Breast epithelium (tissue), 4 donors: ENCODE measurements at regions not wholly inside any gene's neighbourhood (a gene's known extent, or its start where the extent isn't known, plus 50 kb on each side); places are given as distances from the start of the nearest gene placed in this dataset.
"Not testable (repeated sequence)": the region's sequence is repeated elsewhere in the genome, so short reads cannot be mapped to it uniquely, and the experiment has no call there.

Source experiments
- DNase-seq, 2 donors: peaks; one replicate each; pipeline ENCODE4 v3.0.0-alpha.2; 2019; ENCODE audit warnings: low spot score in 2 of 2
- H3K27ac ChIP-seq, 2 donors: fragments of 200-600 bp; sonication (generic) in 1 of 2; one replicate each; pipeline ENCODE4 v1.5.1; 2016 to 2019; ENCODE audit warnings: mild to moderate bottlenecking in 1 of 2
- H3K27me3 ChIP-seq, 2 donors: fragments of 200-600 bp; sonication (generic) in 1 of 2; one replicate each; pipeline versions ENCODE4 v1.5.1 to v1.6.0; 2017 to 2019; ENCODE audit warnings: control low read depth in 1 of 2, mild to moderate bottlenecking in 1 of 2
- H3K36me3 ChIP-seq: fragments of 200-600 bp; one replicate; pipeline ENCODE4 v1.5.1; 2019
- H3K4me1 ChIP-seq, 2 donors: fragments of 200-600 bp; sonication (generic); one replicate each; pipeline ENCODE4 v1.5.1; 2016 to 2019; ENCODE audit warnings: control low read depth in 1 of 2
- H3K4me3 ChIP-seq, 3 donors: fragments of 200-600 bp; sonication (generic); 1 replicate in 2 of 3; 2 replicates in 1 of 3; pipeline ENCODE4 v1.5.1; 2016 to 2019; ENCODE audit warnings: mild to moderate bottlenecking in 3 of 3, moderate library complexity in 2 of 3
- H3K9me3 ChIP-seq, 2 donors: fragments of 200-600 bp; sonication (generic) in 1 of 2; one replicate each; pipeline ENCODE4 v1.5.1; 2016 to 2019; ENCODE audit warnings: control low read depth in 1 of 2
- CTCF ChIP-seq, 3 donors: fragments of 450-650 bp; IDR thresholded peaks; one replicate each; pipeline ENCODE4 v1.5.1; 2016 to 2017; ENCODE audit warnings: antibody characterized with exemption in 3 of 3, mild to moderate bottlenecking in 3 of 3, moderate library complexity in 3 of 3
- POLR2A ChIP-seq: fragments of 450-650 bp; IDR thresholded peaks from one replicate; pipeline ENCODE4 v1.6.1; 2016; ENCODE audit warnings: antibody characterized with exemption, mild to moderate bottlenecking, moderate library complexity
- POLR2AphosphoS5 ChIP-seq, 3 donors: sonication (generic); formaldehyde crosslinking; IDR thresholded peaks; one replicate each; pipeline ENCODE4 v1.6.1; 2017; ENCODE audit warnings: antibody characterized with exemption in 3 of 3
- intact Hi-C: fragments of 100-400 bp; cut with DNase I; formaldehyde crosslinking; loops from one replicate; pipeline ENCODE4 v1.15.1; 2023; ENCODE audit warnings: low total_unique reads

GRCh38 chr17:13415871-13416416 is 185.8 kb downstream of the HS3ST3A1 start:
- no peak for TF ChIP-seq CTCF (IDR thresholded peaks at IDR 0.05)
- no peak for TF ChIP-seq POLR2AphosphoS5 (IDR thresholded peaks at IDR 0.05)
- no peak for TF ChIP-seq POLR2A
- no peak for DNase-seq

GRCh38 chr17:13415200-13415599 is 186.5 kb downstream of the HS3ST3A1 start:
- DNase-seq, intact Hi-C loops, H3K36me3 ChIP-seq, H3K9me3 ChIP-seq, H3K4me1 ChIP-seq, H3K4me3 ChIP-seq, H3K27me3 ChIP-seq, H3K27ac ChIP-seq: not testable (repeated sequence)

More at GRCh38 chr17:13415871-13416416, 185.8 kb downstream of the HS3ST3A1 start:
- Histone ChIP-seq H3K27me3 (no peaks in the 10 kb centered on the region), H3K27ac (no peak overlapping the region), H3K36me3 (no peaks in the 10 kb centered on the region), H3K9me3 (no peaks in the 10 kb centered on the region), H3K4me3 (no peak overlapping the region), H3K4me1 (no peaks in the 10 kb centered on the region)
- intact Hi-C loops, result no loop called here

- Histone ChIP-seq H3K27ac (no peak overlapping the region), H3K4me3 (no peak overlapping the region), H3K27me3 (no peaks in the 10 kb centered on the region), H3K36me3 (no peaks in the 10 kb centered on the region), H3K4me1 (no peaks in the 10 kb centered on the region), H3K9me3 (no peaks in the 10 kb centered on the region)
- intact Hi-C loops, result no loop called here
- DNase-seq, result no peak
- TF ChIP-seq POLR2AphosphoS5 (IDR thresholded peaks at IDR 0.05), result no peak
- TF ChIP-seq POLR2A, result no peak
- no peak for TF ChIP-seq CTCF (IDR thresholded peaks at IDR 0.05)
These were observed 188.7 kb downstream of the HS3ST3A1 start for GRCh38 chr17:13413001-13413400.

- H3K27me3 ChIP-seq, result no peaks in the 10 kb centered on the region
- no peaks in the 10 kb centered on the region for H3K4me1 ChIP-seq
- TF ChIP-seq CTCF (IDR thresholded peaks at IDR 0.05), result no peak
- TF ChIP-seq POLR2A, result no peak
- TF ChIP-seq POLR2AphosphoS5 (IDR thresholded peaks at IDR 0.05), result no peak
- intact Hi-C loops, result no loop called here
- no peak overlapping the region for H3K4me3 ChIP-seq
- no peak for DNase-seq
- H3K9me3 ChIP-seq, result no peaks in the 10 kb centered on the region
- H3K27ac ChIP-seq, result no peak overlapping the region
- no peaks in the 10 kb centered on the region for H3K36me3 ChIP-seq
These were observed 190.9 kb downstream of the HS3ST3A1 start for GRCh38 chr17:13410874-13411273.

GRCh38 chr17:13410214-13410613 is 191.5 kb downstream of the HS3ST3A1 start:
- intact Hi-C loops, result no loop called here
- no peaks in the 10 kb centered on the region for H3K27me3 ChIP-seq
- H3K36me3 ChIP-seq, result no peaks in the 10 kb centered on the region
- DNase-seq, result no peak
- no peak for TF ChIP-seq POLR2A
- no peak for TF ChIP-seq CTCF (IDR thresholded peaks at IDR 0.05)
- no peaks in the 10 kb centered on the region for H3K9me3 ChIP-seq
- H3K4me3 ChIP-seq, result no peak overlapping the region
- no peaks in the 10 kb centered on the region for H3K4me1 ChIP-seq
- H3K27ac ChIP-seq, result no peak overlapping the region

GRCh38 chr17:13409455-13409854 is 192.3 kb downstream of the HS3ST3A1 start:
- Histone ChIP-seq H3K27me3 (no peaks in the 10 kb centered on the region), H3K27ac (no peak overlapping the region), H3K9me3 (no peaks in the 10 kb centered on the region), H3K4me1 (no peaks in the 10 kb centered on the region), H3K36me3 (no peaks in the 10 kb centered on the region), H3K4me3 (no peak overlapping the region)
- no peak for DNase-seq
- intact Hi-C loops, result no loop called here
- TF ChIP-seq POLR2A, result no peak
- no peak for TF ChIP-seq CTCF (IDR thresholded peaks at IDR 0.05)
- TF ChIP-seq POLR2AphosphoS5 (IDR thresholded peaks at IDR 0.05), result no peak
